Lung (tissue), 11 donors: ENCODE measurements at regions not wholly inside any gene's neighbourhood (a gene's known extent, or its start where the extent isn't known, plus 50 kb on each side); places are given as distances from the start of the nearest gene placed in this dataset.
"Not testable (repeated sequence)": the region's sequence is repeated elsewhere in the genome, so short reads cannot be mapped to it uniquely, and the experiment has no call there.

Source experiments
- ATAC-seq: fragments of 200-7000 bp; cut with Tn5 transposase; one replicate; pipeline ENCODE4 v1.9.1; 2020; ENCODE audit warnings: moderate number of reproducible peaks; ENCODE audit not compliant: insufficient read depth, low FRiP score
- DNase-seq, 3 donors: peaks; one replicate each; pipeline ENCODE4 v3.0.0-alpha.2; 2013 to 2017
- H3K27ac ChIP-seq, 2 donors: one replicate each; pipeline ENCODE4 v1.5.1; 2013; ENCODE audit warnings: mild to moderate bottlenecking in 2 of 2, moderate library complexity in 2 of 2, control low read depth in 1 of 2, inconsistent platforms in 1 of 2, low read depth in 1 of 2, low read length in 1 of 2
- H3K27me3 ChIP-seq, 3 donors: one replicate each; pipeline ENCODE4 v1.5.1; 2013; ENCODE audit warnings: low read length in 2 of 3; ENCODE audit not compliant: control insufficient read depth in 3 of 3, insufficient read depth in 3 of 3
- H3K36me3 ChIP-seq, 4 donors: one replicate each; pipeline ENCODE4 v1.5.1; 2013; ENCODE audit warnings: low read length in 4 of 4, mild to moderate bottlenecking in 1 of 4, moderate library complexity in 1 of 4; ENCODE audit not compliant: control insufficient read depth in 4 of 4, insufficient read depth in 4 of 4
- H3K4me1 ChIP-seq, 5 donors: one replicate each; pipeline ENCODE4 v1.5.1; 2013; ENCODE audit warnings: low read length in 5 of 5, mild to moderate bottlenecking in 2 of 5, moderate library complexity in 1 of 5; ENCODE audit not compliant: control insufficient read depth in 5 of 5, insufficient read depth in 5 of 5
- H3K4me3 ChIP-seq: one replicate; pipeline ENCODE4 v1.5.1; 2013; ENCODE audit warnings: mild to moderate bottlenecking, control low read depth, moderate library complexity
- H3K9ac ChIP-seq, 2 donors: one replicate each; pipeline ENCODE4 v1.5.1; 2013; ENCODE audit warnings: low read length in 2 of 2, control low read depth in 1 of 2; ENCODE audit not compliant: insufficient read depth in 1 of 2
- H3K9me3 ChIP-seq, 4 donors: one replicate each; pipeline ENCODE4 v1.5.1; 2013; ENCODE audit warnings: low read length in 3 of 4, mild to moderate bottlenecking in 1 of 4, moderate library complexity in 1 of 4; ENCODE audit not compliant: control insufficient read depth in 4 of 4, insufficient read depth in 3 of 4
- WGBS, 2 donors: extraction: QIAGEN DNeasy Blood & Tissue Kit; methylation state at CpG; one replicate each; pipeline ENCODE4 v1.1.7; 2013; 5-methylcytosine and 5-hydroxymethylcytosine counted together
- TF ChIP-seq, protein P1 (sequence below): IDR thresholded peaks from 2 replicates; pipeline ENCODE4 v1.5.1; 2012; ENCODE audit warnings: mild to moderate bottlenecking; ENCODE audit errors: control extremely low read depth, extremely low read depth
- donor health status: control.
- donor health status: control.
- donor health status: Bipolar disorder and iron deficiency.
- donor health status: healthy.
- donor health status: DM: yes; HTN: yes; CAD: no.

DNA sequence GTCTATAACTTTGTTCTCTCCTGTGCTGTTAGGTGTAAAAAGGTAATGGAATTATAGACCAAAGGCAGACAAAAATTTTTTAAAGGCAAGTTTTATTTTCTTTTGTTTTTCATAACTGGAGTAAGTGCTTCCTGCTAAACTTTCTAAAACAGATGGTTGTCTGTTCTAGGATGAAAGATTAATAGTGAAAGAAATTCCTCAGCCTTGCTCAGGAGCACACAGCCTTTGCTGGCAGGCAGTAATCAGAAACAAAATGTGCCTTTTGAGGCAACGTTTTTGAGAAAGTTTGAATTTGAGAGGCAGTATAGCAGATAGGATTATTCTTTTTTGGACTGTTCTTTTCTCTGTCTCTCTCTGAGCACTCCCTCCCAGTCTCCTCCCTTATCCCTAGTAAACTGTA, 2749.5 kb downstream of the PCDH9 start:
- Histone ChIP-seq H3K4me1 (no peaks in the 10 kb centered on the region), H3K4me3 (no peak overlapping the region), H3K9ac (no peak overlapping the region), H3K9me3 (no peaks in the 10 kb centered on the region), H3K27me3 (no peaks in the 10 kb centered on the region), H3K27ac (no peak overlapping the region), H3K36me3 (no peaks in the 10 kb centered on the region)
- TF ChIP-seq, protein P1, sequence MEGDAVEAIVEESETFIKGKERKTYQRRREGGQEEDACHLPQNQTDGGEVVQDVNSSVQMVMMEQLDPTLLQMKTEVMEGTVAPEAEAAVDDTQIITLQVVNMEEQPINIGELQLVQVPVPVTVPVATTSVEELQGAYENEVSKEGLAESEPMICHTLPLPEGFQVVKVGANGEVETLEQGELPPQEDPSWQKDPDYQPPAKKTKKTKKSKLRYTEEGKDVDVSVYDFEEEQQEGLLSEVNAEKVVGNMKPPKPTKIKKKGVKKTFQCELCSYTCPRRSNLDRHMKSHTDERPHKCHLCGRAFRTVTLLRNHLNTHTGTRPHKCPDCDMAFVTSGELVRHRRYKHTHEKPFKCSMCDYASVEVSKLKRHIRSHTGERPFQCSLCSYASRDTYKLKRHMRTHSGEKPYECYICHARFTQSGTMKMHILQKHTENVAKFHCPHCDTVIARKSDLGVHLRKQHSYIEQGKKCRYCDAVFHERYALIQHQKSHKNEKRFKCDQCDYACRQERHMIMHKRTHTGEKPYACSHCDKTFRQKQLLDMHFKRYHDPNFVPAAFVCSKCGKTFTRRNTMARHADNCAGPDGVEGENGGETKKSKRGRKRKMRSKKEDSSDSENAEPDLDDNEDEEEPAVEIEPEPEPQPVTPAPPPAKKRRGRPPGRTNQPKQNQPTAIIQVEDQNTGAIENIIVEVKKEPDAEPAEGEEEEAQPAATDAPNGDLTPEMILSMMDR, result no peak
- DNase-seq (no peak), ATAC-seq (no peak)
- 6 to 21% methylated on average over 1 of the region's 1 CpG for WGBS, 2 donors

DNA sequence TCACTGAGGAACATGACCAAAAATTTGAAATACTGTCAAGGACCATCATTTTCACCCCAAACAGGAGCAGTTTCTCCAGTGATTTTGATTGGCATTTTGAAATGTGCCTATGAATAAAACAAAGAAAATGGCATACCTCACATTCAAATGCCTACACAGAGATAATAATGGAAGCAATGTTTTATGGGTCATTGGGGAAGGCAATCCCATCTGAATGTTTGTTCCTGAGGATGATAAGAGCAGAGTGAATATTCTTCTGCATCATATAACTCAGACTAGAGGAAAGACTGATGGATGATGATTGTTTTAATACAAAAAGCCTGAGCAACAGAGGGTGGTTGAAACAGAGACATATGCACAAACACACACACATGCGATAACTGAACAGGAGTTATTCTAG, 2749.9 kb downstream of the PCDH9 start:
- TF ChIP-seq, protein P1, result no peak
- no peaks in the 10 kb centered on the region for H3K4me1 ChIP-seq
- no peak overlapping the region for H3K4me3 ChIP-seq
- DNase-seq (no peak), ATAC-seq (no peak)
- no peak overlapping the region for H3K9ac ChIP-seq
- H3K27me3 ChIP-seq, result no peaks in the 10 kb centered on the region
- no peak overlapping the region for H3K27ac ChIP-seq
- no peaks in the 10 kb centered on the region for H3K36me3 ChIP-seq
- 77 to 84% methylated on average over 1 of the region's 1 CpG for WGBS, 2 donors
- H3K9me3 ChIP-seq, result no peaks in the 10 kb centered on the region

DNA sequence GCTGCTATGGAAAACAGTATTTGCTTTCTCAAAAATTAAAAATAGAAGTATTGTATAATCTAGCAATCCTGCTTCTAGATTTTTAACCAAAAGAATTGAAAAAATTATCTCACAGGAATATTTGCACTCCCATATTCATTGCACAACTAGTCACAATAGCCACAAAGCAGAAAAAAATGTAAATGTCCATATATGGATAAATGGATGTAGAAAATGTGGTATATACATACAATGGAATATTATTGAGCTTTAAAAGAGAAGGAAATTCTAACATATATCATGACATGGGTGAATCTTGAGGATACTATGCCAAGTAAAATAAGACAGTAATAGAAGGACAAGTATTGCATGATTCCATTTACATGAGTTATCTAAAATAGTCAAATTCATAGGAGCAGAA, 2753.0 kb downstream of the PCDH9 start:
- ATAC-seq, result no peak
- no peaks in the 10 kb centered on the region for H3K4me1 ChIP-seq
- H3K9ac ChIP-seq, result no peak overlapping the region
- no peak for DNase-seq
- no peaks in the 10 kb centered on the region for H3K27me3 ChIP-seq
- H3K4me3 ChIP-seq, result no peak overlapping the region
- TF ChIP-seq, protein P1, result no peak
- H3K27ac ChIP-seq, result no peak overlapping the region
- H3K9me3 ChIP-seq, result no peaks in the 10 kb centered on the region
- no peaks in the 10 kb centered on the region for H3K36me3 ChIP-seq

DNA sequence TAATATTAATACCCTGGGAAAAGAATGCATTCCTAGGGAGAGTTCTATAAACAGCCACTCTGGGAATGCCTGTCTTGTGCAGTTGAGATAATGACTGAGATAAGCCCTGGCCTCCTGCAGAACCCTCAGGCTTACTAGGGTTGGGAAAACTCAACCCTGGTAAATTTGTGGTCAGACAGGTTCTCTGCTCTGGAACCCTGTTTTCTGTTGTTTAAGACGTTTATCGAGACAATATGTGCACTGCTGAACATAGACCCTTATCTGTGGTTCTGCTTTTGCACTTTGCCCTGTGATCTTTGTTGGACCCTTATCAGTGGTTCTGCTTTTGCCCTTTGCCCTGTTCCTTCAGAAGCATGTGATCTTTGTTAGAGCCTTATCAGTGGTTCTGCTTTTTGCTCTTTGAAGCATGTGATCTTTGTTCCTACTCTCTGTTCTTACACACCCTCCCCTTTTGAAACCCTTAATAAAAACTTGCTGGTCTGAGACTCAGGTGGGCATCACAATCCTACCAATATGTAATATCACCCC, 2754.0 kb downstream of the PCDH9 start:
- H3K36me3 ChIP-seq, DNase-seq, H3K4me3 ChIP-seq, H3K4me1 ChIP-seq, H3K27me3 ChIP-seq, H3K9ac ChIP-seq, H3K9me3 ChIP-seq, H3K27ac ChIP-seq, ATAC-seq: not testable (repeated sequence)
- WGBS, 2 donors, result 86 to 90% methylated on average over 2 of the region's 2 CpGs
